HG03432 (cell line): ENCODE measurements at regions not wholly inside any gene's neighbourhood (a gene's known extent, or its start where the extent isn't known, plus 50 kb on each side); places are given as distances from the start of the nearest gene placed in this dataset.
"Not testable (repeated sequence)": the region's sequence is repeated elsewhere in the genome, so short reads cannot be mapped to it uniquely, and the experiment has no call there.

Source experiments
- ATAC-seq: cut with Tn5 transposase; IDR thresholded peaks from one replicate; pipeline ENCODE4 v1.9.1; 2021; ENCODE audit warnings: mild to moderate bottlenecking, moderate library complexity; ENCODE audit not compliant: unreplicated experiment

DNA sequence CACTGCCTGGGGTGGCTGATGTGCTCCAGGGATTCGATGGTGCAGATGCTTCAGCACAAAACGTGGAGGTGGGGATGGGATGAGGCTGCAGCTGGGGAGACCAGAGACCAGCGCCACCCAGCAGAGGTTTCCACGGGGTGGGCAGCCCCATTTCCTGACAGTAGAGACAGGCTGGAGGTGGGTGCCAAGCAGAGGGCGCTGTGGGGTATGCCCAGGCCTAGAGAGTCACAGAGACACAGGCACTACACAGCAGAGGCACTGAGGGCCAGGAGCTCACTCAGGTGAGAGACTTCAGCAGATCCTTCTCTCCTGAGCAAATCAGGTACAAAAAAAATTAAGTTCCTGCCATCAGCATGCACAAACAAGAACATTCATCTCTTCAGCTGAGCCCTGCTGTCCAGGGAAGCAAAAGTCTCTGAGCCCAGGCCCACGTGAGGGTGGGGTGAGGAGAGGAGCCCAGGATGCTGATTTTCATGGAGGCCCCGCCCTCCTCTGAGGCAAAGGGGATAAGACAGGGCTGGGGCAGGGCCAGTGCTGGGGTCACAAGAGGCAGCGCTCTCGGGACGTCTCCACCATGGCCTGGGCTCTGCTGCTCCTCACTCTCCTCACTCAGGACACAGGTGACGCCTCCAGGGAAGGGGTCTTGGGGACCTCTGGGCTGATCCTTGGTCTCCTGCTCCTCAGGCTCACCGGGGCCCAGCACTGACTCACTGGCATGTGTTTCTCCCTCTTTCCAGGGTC, 53.1 kb downstream of the GGTLC2 start:
- ATAC-seq = no peak

DNA sequence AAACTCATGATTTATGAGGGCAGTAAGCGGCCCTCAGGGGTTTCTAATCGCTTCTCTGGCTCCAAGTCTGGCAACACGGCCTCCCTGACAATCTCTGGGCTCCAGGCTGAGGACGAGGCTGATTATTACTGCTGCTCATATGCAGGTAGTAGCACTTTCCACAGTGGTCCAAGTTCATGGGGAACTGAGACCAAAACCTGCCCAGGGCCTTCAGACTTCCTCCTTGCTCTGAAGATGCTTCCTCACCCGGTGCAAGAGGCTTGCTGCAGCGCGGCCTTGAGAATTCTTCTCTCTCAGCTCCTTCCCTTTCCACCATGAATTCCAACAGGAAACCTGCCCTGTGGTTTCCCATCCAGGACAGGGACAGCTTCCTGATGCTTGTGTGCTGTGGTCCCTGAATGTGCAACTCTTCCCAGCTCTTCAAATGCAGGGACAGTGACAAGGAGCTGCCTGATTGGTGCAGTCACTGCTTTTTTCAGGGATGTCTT, 53.9 kb downstream of the GGTLC2 start:
- ATAC-seq = no peak

DNA sequence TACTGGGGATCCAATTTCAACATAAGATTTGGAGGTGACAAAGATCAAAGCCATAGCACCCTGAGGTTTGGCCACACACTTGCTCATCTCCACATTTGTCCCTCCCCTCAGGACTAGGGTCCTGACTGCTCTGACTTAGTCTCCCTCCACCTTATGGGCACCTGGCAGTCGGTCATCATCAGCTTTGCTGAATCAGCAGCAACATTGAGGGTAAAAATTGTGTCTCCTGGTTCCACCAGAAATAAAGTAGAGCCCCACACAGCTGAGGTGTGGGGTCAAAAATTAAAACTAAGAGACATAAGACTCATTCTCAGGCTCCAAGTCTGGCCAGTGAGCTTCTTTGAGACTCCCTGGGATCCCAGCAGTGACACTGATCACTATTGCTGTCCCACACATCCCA, 56.2 kb downstream of the GGTLC2 start:
- ATAC-seq = no peak

DNA sequence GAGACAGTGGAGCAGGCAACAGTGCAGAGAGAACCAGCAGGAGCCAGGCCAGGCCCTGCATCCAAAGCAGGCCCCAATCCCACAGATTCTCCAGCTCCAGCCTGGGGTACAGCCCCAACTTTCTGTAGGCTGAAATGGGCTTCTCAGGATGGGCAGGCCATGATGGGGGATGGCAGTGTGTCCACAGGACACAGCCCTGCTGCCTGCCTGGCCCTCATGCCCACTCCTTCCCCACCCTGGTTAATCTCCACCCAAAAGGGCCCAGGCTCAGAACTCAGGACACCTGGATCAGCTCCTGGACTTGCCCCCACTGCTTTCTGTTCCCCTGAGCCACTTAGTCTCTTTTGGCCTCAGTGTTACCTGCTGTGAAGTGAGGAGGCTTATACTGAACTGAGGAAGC, 57.1 kb downstream of the GGTLC2 start:
- ATAC-seq = not testable (repeated sequence)

DNA sequence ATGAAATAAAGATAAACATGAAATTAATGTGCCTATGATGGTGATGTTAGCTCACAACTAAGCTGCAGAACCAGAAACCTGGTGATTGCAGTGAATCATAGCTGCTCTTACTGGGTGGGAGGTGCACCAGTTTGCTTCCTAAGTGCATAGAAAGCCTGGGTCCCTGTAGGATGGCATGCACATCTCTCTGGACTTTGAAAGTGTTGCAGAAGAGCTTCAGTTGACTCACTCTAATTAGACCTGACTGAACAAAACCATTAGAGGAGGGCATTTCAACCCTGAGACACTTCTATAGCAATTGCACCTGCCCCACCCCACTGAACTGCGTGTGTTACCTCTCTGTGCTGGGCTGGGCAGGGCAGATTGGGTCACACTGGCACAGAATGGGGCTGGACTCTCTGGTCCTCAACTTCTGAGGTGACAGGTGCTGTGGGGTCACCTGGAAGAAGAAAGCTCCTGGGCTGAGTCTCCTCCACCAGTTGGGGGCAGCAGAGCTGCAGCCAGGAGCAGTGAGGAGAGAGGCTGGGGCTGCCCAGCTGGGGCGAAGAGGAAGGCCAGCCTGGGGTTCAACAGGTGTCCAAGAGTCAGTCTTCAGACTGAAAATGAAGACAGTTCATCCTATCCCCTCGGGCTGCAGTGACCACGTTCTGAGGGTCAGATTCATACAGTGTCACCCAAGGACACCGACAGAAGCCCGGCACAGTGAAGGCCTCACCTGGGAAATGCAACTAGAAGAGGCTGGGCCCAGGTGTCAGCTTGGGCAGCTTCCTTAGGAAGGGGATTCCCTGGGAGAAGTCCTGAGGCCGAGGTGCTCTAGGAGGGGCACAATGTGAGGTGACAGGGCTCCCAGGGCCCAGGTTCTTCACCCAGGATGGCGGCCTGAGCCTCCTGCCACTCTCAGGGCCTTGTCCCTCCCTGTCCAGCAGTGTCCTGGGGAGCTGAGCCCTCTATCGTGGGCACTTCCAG, 58.1 kb downstream of the GGTLC2 start:
- ATAC-seq = no peak

DNA sequence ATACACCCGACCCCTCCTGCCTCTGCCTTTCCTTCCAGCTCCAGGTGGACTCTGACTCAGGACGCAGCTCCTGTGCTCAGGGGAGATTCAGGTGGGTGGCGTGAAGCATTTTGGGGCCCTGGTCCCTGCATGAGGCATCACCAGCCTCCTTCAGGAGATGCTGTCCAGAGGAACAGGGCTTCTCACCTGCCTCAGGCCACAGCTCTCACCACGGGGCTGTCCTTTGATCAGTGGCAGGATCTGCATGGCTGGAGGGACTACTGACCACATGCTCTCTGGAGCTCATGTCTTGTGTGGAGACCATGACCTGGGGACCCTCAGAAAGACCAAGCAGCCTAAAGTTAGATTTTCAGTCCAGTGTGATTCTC, 58.8 kb downstream of the GGTLC2 start:
- ATAC-seq = no peak

DNA sequence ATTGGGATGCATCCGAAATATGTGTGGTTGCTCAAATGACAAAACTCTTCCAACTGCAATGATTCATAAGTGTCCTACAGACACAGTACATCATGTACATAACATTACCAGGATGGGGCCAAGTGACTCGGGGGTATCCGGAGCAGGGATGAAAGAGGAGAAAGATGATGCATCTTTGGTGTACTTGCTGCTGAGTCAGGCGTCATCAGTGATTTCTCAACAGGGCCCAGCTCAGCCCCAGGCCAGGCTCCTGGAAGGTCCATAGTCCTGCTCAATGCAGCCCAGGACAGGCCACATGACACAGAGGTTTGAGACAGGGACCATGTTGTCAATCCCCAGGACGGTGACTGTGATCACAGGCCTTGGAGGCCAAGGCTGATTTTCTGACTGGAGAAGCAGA, 59.3 kb downstream of the GGTLC2 start:
- ATAC-seq = no peak

DNA sequence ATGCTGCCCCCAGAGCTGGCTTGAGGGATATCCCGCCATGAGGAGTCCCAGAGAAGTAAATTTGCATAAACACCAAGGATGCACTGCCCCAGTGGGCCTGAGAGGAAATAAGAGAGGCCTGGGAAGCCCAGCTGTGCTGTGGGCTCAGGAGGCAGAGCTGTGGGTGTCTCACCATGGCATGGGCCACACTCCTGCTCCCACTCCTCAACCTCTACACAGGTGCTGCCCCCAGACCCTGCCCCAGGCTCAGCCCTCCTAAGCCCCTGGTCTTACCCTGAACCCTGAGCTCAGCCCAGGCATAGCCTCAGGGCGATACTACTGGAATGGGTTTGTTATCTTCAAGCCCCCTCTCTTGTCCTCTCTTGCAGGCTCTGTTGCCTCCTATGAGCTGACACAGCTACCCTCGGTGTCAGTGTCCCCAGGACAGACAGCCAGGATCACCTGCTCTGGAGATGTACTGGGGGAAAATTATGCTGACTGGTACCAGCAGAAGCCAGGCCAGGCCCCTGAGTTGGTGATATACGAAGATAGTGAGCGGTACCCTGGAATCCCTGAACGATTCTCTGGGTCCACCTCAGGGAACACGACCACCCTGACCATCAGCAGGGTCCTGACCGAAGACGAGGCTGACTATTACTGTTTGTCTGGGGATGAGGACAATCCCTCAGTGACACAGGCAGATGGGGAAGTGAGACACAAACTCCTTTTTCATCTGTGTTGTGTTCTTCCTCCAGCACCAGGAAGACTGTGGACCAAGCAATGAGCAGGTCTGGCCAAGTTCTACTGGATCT, 59.9 kb downstream of the GGTLC2 start:
- no peak for ATAC-seq

DNA sequence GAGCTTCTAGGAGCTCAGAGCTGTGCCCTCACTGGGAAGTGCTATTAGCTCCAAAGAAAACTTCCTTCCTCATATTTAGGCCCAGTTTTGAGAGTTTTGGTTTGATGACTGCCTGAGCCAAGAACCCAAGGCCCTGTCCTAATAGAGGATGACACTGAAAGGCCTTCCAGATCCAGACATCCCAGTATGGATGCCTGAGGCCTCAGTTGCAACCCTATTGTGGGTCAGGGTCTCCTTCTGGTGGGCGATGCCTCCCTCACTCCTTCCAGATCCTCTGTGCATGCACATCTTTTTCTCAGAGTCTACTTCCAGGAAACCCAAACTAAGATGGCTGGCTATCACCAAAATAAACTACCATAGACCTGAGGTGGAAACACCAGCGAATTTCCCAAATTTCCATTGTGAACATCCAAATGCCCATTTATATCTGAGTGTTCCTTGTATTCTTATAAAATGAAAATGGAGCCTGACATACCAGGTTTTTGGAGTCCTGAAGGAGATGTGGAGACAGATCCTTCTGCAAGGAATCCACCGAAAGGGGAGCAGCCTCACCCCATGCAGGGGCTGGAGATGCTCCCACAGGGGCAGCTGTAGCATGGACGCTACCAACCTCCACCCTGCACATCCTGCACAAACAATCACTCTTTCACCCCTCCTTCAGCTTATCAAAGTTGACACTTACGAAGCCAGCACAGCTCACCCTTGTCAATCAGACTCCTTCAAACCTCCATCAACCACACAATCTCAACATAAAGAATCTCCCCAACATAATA, 61.1 kb downstream of the GGTLC2 start:
- no peak for ATAC-seq

DNA sequence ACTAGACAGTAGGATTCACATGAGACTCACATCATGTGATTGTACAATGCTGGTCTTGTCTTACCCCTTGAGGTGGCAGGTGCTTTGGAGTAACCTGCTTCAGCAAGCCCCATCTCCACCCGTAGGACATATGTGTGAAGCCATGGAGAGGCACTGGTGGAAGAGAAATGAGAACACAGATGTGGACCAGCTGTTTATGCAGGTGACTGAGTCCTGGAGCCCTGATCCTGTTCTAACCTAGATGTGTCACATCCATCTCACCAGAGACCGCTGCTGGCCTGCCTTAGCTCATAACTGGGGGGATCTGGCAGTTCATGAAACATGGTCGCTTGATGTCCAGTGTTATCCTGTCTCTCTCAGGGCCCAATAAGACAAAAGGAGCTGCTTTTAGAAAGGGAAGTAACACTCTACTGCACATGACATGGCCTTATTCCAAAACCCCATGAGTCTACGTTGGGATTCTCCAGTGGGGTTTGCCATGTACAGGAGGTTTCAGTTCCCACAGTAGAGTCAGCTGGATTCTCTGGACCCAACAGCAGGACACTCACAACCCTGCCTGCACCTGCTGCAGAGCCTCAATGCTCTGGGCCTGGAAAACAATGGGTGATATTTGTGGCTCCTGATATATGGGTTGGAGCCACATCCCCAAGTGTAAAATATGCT, 62.0 kb downstream of the GGTLC2 start:
- no peak for ATAC-seq

DNA sequence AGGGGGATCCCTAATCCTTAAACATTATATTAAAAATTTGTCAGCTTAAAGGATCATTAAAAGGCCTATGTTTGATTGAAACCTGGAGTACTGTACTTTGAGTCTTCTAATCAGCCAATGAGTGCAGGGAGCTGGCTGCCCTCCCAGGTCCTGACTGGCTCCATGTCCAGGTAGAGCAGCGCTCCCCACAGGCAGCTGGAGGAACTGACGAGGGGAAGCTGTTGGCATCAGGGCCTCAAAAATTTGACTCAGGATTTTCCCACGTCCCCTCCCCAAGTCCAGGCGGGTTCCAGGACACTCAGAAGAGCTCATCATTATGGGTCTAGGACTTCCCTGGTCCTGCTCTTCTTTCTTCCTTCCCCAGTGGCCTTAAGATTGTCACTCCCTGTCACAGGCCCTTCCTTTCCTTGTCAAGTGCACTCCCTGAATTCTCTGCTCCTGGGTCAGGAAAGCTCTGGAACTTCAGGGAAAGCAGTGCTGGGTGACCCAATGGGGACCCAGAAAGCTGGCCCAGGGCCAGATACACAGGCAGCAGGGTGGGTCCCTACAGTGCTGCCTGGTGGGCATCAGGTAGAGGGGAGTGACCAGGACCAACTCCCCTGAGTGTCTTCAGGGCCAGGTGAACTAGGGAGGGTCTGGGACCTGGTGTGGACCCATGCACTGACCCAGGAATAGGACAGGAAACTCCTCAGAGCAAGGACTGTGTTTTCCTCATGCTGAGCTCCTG, 65.5 kb downstream of the GGTLC2 start:
- ATAC-seq = no peak

DNA sequence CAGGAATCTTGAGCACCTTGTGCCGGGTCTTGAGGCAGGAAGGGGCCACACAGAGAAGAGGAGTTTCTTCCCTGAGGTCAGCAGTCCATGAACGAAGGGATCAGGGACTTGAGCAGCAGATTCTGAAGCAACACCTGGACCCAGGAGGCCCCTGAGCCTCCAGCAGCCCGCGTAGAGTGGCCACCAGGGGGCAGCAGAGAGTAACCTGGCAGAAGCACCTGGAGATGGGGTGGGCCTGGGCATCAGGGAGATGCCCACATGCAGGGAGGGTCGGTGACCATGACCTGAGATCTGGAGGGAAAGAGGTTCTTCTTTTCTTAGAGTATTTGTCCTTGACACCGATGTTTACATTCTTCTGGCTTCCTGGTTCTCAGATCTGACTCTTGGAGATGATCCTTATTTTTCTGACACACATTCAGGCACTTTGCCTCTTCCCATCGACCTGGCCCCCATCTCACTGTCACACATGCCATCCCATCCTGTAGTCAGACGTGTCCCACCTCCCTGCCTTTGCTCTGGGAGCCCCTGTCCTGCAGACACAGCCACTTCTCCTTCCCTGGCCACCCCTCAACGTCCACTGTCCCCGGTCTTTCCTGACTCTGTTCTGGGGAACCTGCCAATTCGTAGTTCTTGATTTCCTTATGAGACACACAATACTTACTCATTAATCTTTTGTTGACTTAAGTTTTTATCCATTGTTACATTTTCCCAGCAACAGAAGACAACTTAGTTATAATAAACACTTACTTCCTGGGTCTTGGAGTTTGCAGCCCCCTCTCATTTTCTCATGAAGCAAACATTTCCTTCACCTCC, 66.5 kb downstream of the GGTLC2 start:
- ATAC-seq = no peak

DNA sequence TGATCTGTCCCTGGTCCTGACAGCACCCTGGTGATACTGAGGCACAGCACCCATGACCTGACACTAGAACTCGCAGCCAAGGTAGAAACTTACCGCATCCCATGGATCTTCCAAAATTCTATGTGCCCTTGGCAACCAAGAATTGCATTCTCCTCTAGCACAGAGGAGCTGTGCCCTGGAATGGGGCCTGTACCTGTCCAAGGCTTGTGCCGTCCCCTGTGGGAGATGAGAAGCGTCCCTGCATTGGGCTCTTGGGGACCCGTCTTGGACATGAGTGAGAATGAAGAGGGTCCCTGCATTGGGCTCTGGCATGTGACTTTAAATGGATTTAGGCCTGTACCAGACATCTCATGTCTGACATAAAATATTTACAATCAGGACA, 67.1 kb downstream of the GGTLC2 start:
- no peak for ATAC-seq

DNA sequence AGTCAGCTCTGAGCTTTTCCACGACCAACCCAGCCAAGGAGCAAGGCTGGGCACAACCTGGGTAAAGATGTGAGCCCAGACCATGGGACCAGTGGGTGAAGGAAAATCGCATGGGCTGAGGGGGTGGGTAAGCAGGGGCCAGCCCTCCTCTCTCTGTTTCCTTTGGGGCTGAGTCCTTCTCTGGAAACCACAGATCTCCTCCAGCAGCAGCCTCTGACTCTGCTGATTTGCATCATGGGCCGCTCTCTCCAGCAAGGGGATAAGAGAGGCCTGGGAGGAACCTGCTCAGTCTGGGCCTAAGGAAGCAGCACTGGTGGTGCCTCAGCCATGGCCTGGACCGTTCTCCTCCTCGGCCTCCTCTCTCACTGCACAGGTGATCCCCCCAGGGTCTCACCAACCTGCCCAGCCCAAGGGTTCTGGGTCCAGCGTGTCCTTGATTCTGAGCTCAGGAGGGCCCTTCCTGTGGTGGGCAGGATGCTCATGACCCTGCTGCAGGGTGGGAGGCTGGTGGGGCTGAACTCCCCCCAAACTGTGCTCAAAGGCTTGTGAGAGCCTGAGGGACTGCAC, 67.8 kb downstream of the GGTLC2 start:
- no peak for ATAC-seq

DNA sequence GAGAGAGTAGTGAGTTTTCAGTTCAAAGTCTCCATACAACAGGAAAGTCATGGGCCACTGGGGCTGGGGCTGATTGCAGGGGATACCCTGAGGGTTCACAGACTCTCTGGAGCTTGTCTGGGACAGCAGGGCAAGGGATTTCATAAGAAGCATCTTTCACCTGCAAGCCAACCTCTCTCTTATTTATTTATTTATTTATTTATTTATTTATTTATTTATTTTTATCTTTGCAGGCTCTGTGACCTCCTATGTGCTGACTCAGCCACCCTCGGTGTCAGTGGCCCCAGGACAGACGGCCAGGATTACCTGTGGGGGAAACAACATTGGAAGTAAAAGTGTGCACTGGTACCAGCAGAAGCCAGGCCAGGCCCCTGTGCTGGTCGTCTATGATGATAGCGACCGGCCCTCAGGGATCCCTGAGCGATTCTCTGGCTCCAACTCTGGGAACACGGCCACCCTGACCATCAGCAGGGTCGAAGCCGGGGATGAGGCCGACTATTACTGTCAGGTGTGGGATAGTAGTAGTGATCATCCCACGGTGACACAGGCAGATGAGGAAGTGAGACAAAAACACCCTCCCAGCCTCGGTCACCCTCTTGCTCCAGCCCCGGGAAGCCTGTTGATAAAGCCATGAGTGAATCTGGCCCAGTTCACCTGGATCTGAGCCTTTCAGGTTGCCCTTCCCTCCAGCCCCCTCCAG, 68.4 kb downstream of the GGTLC2 start:
- ATAC-seq = no peak

DNA sequence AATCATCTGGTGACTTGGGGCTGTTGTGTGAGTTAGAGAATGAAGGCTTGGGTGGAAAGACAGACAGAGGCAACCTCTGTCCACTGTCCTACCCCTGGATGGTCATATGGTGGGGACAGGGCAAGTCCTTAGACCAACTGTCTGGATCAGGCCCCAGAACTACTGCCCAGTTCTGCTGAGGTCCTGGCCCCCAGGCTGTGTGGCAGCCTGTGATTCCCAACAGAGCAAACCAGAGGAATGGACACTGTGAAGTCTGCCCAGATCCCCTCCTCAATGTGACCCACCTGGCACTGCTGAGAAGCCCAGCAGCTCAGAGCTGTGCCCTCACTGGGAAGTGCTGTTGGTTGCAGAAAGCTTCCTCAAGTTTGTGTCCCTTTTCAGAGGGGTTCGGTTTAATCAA, 69.0 kb downstream of the GGTLC2 start:
- no peak for ATAC-seq

DNA sequence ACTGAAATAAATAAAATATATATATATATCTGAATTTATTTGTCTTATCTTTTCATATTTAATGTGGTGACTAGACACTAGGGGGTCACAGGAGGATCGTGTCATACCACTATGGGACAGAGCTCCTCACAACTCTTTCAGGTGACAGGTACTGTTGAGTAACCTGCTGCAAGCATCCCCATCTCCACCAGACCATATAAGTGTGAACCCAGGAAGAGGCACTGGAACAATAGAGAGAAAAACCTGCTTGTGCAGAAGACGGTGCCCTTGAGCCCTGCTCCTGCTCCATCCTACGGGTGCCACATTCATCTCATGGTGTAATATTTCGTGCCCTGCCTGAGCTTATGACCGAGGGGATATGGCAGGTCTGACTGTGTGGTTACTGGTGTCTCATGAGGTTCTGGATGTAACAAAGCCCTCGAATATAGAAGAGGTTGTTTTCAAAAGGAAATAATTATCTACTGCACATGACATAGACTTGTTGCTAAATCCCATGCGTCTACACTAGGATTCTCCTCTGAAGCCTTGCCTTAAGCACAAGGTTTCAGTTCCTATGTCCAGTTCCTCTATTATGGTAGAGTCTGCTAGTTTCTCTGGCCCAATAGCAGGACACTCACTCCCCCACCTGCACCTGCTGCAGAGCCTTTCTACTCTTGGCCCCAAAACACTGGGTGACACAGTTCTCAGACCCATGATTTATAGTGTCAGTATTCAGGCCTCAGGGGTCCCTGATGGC, 70.4 kb downstream of the GGTLC2 start:
- no peak for ATAC-seq
